ENCODE measurements at regions not wholly inside any gene's neighbourhood (a gene's known extent, or its start where the extent isn't known, plus 50 kb on each side); places are given as distances from the start of the nearest gene placed in this dataset.

DNA sequence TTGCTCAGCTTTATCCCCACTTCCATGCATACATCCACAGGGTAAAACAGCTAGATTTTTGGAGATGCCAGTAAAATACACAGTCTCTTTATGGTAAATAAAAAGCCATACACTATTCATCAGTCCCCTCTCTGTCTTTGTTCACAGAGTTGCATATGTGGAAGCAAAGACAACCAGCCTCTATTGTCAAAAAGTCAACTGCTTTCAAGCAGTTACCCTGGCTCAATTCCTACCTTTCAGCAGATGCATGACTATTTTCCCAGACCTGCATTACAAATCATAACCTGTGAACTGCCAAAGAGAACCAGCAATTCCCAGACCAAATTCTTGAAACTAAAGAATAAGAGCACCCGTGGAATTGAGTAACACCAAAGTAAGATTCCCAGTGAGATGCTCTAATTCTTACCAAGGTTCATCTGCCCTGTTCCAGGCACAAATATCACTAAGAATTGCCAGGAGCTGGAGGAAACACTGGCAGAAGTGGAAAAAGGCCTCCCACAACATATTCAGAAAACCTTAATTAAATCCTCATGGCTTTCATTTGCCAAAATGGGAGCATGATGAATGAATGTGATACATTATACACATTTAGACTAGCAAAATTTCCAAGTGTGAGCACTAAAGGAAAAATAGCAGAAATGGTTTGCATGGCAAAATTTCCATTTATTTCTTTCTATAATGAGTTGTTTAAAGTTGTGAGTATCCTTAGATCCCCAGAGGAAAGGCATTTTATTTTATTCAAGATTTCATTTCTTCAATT is 391.2 kb upstream of the ADGRL3 start:
- no peak overlapping the region for H3K4me2 ChIP-seq (ENCODE audit: low read depth, low read length)
- no TSS peak for BruUV-seq (replicated peaks)
- TF ChIP-seq, protein P1, sequence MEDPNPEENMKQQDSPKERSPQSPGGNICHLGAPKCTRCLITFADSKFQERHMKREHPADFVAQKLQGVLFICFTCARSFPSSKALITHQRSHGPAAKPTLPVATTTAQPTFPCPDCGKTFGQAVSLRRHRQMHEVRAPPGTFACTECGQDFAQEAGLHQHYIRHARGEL (CRISPR knock-in tag; IDR thresholded peaks at IDR 0.05), result no peak
- TF ChIP-seq MTF2 (CRISPR knock-in tag; IDR thresholded peaks at IDR 0.05; ENCODE audit: borderline replicate concordance), result no peak
- TF ChIP-seq ATAD3A (CRISPR knock-in tag; IDR thresholded peaks at IDR 0.05), result no peak
- TF ChIP-seq ZNF343 (CRISPR knock-in tag; IDR thresholded peaks at IDR 0.05), result no peak
- TF ChIP-seq ZBTB7A (CRISPR knock-in tag; IDR thresholded peaks at IDR 0.05), result no peak
- TF ChIP-seq, protein P2, sequence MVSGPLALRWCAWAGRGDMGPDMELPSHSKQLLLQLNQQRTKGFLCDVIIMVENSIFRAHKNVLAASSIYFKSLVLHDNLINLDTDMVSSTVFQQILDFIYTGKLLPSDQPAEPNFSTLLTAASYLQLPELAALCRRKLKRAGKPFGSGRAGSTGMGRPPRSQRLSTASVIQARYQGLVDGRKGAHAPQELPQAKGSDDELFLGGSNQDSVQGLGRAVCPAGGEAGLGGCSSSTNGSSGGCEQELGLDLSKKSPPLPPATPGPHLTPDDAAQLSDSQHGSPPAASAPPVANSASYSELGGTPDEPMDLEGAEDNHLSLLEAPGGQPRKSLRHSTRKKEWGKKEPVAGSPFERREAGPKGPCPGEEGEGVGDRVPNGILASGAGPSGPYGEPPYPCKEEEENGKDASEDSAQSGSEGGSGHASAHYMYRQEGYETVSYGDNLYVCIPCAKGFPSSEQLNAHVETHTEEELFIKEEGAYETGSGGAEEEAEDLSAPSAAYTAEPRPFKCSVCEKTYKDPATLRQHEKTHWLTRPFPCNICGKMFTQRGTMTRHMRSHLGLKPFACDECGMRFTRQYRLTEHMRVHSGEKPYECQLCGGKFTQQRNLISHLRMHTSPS (CRISPR knock-in tag; IDR thresholded peaks at IDR 0.05; ENCODE audit: low read depth), result no peak
- no peak for TF ChIP-seq ZNF230 (CRISPR knock-in tag; IDR thresholded peaks at IDR 0.05)
- TF ChIP-seq, protein P3, sequence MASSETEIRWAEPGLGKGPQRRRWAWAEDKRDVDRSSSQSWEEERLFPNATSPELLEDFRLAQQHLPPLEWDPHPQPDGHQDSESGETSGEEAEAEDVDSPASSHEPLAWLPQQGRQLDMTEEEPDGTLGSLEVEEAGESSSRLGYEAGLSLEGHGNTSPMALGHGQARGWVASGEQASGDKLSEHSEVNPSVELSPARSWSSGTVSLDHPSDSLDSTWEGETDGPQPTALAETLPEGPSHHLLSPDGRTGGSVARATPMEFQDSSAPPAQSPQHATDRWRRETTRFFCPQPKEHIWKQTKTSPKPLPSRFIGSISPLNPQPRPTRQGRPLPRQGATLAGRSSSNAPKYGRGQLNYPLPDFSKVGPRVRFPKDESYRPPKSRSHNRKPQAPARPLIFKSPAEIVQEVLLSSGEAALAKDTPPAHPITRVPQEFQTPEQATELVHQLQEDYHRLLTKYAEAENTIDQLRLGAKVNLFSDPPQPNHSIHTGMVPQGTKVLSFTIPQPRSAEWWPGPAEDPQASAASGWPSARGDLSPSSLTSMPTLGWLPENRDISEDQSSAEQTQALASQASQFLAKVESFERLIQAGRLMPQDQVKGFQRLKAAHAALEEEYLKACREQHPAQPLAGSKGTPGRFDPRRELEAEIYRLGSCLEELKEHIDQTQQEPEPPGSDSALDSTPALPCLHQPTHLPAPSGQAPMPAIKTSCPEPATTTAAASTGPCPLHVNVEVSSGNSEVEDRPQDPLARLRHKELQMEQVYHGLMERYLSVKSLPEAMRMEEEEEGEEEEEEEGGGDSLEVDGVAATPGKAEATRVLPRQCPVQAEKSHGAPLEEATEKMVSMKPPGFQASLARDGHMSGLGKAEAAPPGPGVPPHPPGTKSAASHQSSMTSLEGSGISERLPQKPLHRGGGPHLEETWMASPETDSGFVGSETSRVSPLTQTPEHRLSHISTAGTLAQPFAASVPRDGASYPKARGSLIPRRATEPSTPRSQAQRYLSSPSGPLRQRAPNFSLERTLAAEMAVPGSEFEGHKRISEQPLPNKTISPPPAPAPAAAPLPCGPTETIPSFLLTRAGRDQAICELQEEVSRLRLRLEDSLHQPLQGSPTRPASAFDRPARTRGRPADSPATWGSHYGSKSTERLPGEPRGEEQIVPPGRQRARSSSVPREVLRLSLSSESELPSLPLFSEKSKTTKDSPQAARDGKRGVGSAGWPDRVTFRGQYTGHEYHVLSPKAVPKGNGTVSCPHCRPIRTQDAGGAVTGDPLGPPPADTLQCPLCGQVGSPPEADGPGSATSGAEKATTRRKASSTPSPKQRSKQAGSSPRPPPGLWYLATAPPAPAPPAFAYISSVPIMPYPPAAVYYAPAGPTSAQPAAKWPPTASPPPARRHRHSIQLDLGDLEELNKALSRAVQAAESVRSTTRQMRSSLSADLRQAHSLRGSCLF (CRISPR knock-in tag; IDR thresholded peaks at IDR 0.05; ENCODE audit: borderline replicate concordance), result no peak
- no peak overlapping the region for H3K4me3 ChIP-seq (replicated peaks in 1 of 3; ENCODE audit: insufficient read depth in 1 of 3, low read depth in 2 of 3, low read length in 3 of 3)
- no peaks in the 10 kb centered on the region for H3K4me1 ChIP-seq (ENCODE audit: insufficient read depth, low read length)
- H3K9me3 ChIP-seq (ENCODE audit: low read length), result no peaks in the 10 kb centered on the region
- H3K27ac ChIP-seq (ENCODE audit: extremely low read length, insufficient read depth, low read length), result no peak overlapping the region
- ATAC-seq, result no peak
- POLR2A ChIA-PET, result no interaction called here
- no peaks in the 10 kb centered on the region for H3K79me2 ChIP-seq (ENCODE audit: insufficient read depth, low read length)
- no peak overlapping the region for H2AFZ ChIP-seq (ENCODE audit: low read length)
- WGBS (ENCODE audit: low lambda C conversion rate), result 0% methylated on average over 1 of the region's 1 CpG
- H3K27me3 ChIP-seq (ENCODE audit: control insufficient read depth in 1 of 2, insufficient read depth in 2 of 2, low read length in 2 of 2), result no peaks in the 10 kb centered on the region; a peak in 1 of 5 replicates
- no peaks in the 10 kb centered on the region for H4K20me1 ChIP-seq (ENCODE audit: insufficient read depth, low read length)
- CTCF ChIA-PET (ENCODE audit: low intra/inter-chr PET ratio, low total read pairs), result no interaction called here
- H3K9ac ChIP-seq (ENCODE audit: insufficient read depth, low read depth, low read length), result no peak overlapping the region
- intact Hi-C loops (cut with micrococcal nuclease; ENCODE audit: unreplicated experiment) (loop anchor here (5.0 kb wide), 1 partner anchor 98 kb away; no protein-coding TSS in a partner anchor), in situ Hi-C loops (cut with HindIII; ENCODE audit: extremely low pct_ligation_motif_present, low pct_unique_long_range_greater_than_20kb) (no loop called here)
- no peak for FAIRE-seq
- DNase-seq (ENCODE audit: low spot score), result no peak
- no peaks in the 10 kb centered on the region for H3K36me3 ChIP-seq (replicated peaks in 1 of 2; ENCODE audit: control insufficient read depth in 1 of 2, insufficient read depth in 2 of 2, low read length in 2 of 2)
